Liver (tissue), 3 donors: ENCODE measurements at regions not wholly inside any gene's neighbourhood (a gene's known extent, or its start where the extent isn't known, plus 50 kb on each side); places are given as distances from the start of the nearest gene placed in this dataset.

Source experiments
- ATF3 ChIP-seq: IDR thresholded peaks from 2 replicates; pipeline ENCODE4 v1.6.1; 2016; ENCODE audit warnings: antibody characterized with exemption
- CTCF ChIP-seq: fragments of 150-350 bp; IDR thresholded peaks from 2 replicates; pipeline ENCODE4 v1.5.1; 2017; ENCODE audit warnings: improper control_type of control experiment, low read depth, low read length; ENCODE audit not compliant: missing input control
- EGR1 ChIP-seq, 2 donors: IDR thresholded peaks; 2 replicates each; pipeline ENCODE4 v1.6.1; 2016 to 2018; ENCODE audit warnings: antibody characterized with exemption in 2 of 2, low read depth in 2 of 2
- FOXA1 ChIP-seq: IDR thresholded peaks from 2 replicates; pipeline ENCODE4 v1.6.1; 2016; ENCODE audit warnings: antibody characterized with exemption
- GABPA ChIP-seq, 2 donors: IDR thresholded peaks in 1 of 2; conservative IDR thresholded peaks in 1 of 2; 2 replicates each; pipeline ENCODE4 v1.6.1; 2016; ENCODE audit warnings: antibody characterized with exemption in 2 of 2, mild to moderate bottlenecking in 1 of 2, moderate library complexity in 1 of 2
- HNF4A ChIP-seq, 2 donors: conservative IDR thresholded peaks; 2 replicates each; pipeline ENCODE4 v1.6.1; 2016; ENCODE audit warnings: antibody characterized with exemption in 2 of 2, mild to moderate bottlenecking in 2 of 2
- JUND ChIP-seq, 2 donors: IDR thresholded peaks; 2 replicates each; pipeline ENCODE4 v1.6.1; 2016; ENCODE audit warnings: antibody characterized with exemption in 2 of 2
- MAX ChIP-seq: IDR thresholded peaks from 2 replicates; pipeline ENCODE4 v1.6.1; 2016; ENCODE audit warnings: antibody characterized with exemption
- RAD21 ChIP-seq, 2 donors: IDR thresholded peaks; 2 replicates each; pipeline ENCODE4 v1.6.1; 2016; ENCODE audit warnings: antibody characterized with exemption in 2 of 2, mild to moderate bottlenecking in 2 of 2
- REST ChIP-seq: IDR thresholded peaks from 2 replicates; pipeline ENCODE4 v1.6.1; 2016; ENCODE audit warnings: antibody characterized with exemption, mild to moderate bottlenecking
- RXRA ChIP-seq, 2 donors: IDR thresholded peaks; 2 replicates each; pipeline ENCODE4 v1.6.1; 2017 to 2018; ENCODE audit warnings: antibody characterized with exemption in 2 of 2, mild to moderate bottlenecking in 1 of 2
- SP1 ChIP-seq: IDR thresholded peaks from 2 replicates; pipeline ENCODE4 v1.6.1; 2018; ENCODE audit warnings: antibody characterized with exemption, mild to moderate bottlenecking
- TAF1 ChIP-seq: conservative IDR thresholded peaks from 2 replicates; pipeline ENCODE4 v1.6.1; 2016; ENCODE audit warnings: antibody characterized with exemption, mild to moderate bottlenecking
- YY1 ChIP-seq: IDR thresholded peaks from 2 replicates; pipeline ENCODE4 v1.6.1; 2016; ENCODE audit warnings: antibody characterized with exemption, mild to moderate bottlenecking
- donor health status: healthy.
- donor health status: healthy.

GRCh38 chr4:61068060-61068459 lies 132.1 kb upstream of the ADGRL3 start:
- TF ChIP-seq CTCF, result no peak
- no peak for TF ChIP-seq EGR1 (IDR thresholded peaks at IDR 0.05; ENCODE audit: low read depth in 2 of 2)
- TF ChIP-seq RAD21 (IDR thresholded peaks at IDR 0.05), result no peak
- no peak for TF ChIP-seq MAX
- no peak for TF ChIP-seq YY1
- TF ChIP-seq FOXA1, result no peak
- TF ChIP-seq ATF3, result no peak
- TF ChIP-seq TAF1, result no peak
- no peak for TF ChIP-seq REST
- no peak for TF ChIP-seq HNF4A (conservative IDR thresholded peaks at IDR 0.05)
- TF ChIP-seq GABPA (IDR thresholded peaks at IDR 0.05 in 1 of 2, conservative IDR thresholded peaks at IDR 0.05 in 1 of 2), result no peak
- TF ChIP-seq JUND (IDR thresholded peaks at IDR 0.05), result no peak
- TF ChIP-seq SP1, result no peak
- TF ChIP-seq RXRA (IDR thresholded peaks at IDR 0.05), result no peak
